ENCODE measurements at regions not wholly inside any gene's neighbourhood (a gene's known extent, or its start where the extent isn't known, plus 50 kb on each side); places are given as distances from the start of the nearest gene placed in this dataset.

GRCh38 chr5:61779743-61780142 lies 447.7 kb downstream of the ZSWIM6 start:
- TF ChIP-seq RCOR1 (IDR thresholded peaks at IDR 0.05; ENCODE audit: low read depth, low read length) = no peak
- TF ChIP-seq MAX (IDR thresholded peaks at IDR 0.05) = no peak
- no peak for TF ChIP-seq ZNF302 (CRISPR knock-in tag; IDR thresholded peaks at IDR 0.05)
- no peak for TF ChIP-seq MYC (IDR thresholded peaks at IDR 0.05; ENCODE audit: borderline replicate concordance, low read length)
- no peak for TF ChIP-seq REST (IDR thresholded peaks at IDR 0.05)
- TF ChIP-seq CTCF (IDR thresholded peaks at IDR 0.05) = no peak
- TF ChIP-seq ZFP36 (IDR thresholded peaks at IDR 0.05; ENCODE audit: borderline replicate concordance, partially characterized antibody) = no peak
- no peak for TF ChIP-seq POLR2AphosphoS2 (conservative IDR thresholded peaks at IDR 0.05; ENCODE audit: low read length)
- no peak for TF ChIP-seq EP300 (IDR thresholded peaks at IDR 0.05)
- no peak for TF ChIP-seq JUN (IDR thresholded peaks at IDR 0.05)
- no peak for TF ChIP-seq POLR2A (IDR thresholded peaks at IDR 0.05; ENCODE audit: low read length)
- TF ChIP-seq CEBPB (IDR thresholded peaks at IDR 0.05) = no peak
- TF ChIP-seq RFX5 (IDR thresholded peaks at IDR 0.05) = no peak
